ENCODE measurements at regions not wholly inside any gene's neighbourhood (a gene's known extent, or its start where the extent isn't known, plus 50 kb on each side); places are given as distances from the start of the nearest gene placed in this dataset.

- DNase-seq, result no peak
These were observed 208.7 kb downstream of the KITLG start for GRCh38 chr12:88371416-88372183.

DNA sequence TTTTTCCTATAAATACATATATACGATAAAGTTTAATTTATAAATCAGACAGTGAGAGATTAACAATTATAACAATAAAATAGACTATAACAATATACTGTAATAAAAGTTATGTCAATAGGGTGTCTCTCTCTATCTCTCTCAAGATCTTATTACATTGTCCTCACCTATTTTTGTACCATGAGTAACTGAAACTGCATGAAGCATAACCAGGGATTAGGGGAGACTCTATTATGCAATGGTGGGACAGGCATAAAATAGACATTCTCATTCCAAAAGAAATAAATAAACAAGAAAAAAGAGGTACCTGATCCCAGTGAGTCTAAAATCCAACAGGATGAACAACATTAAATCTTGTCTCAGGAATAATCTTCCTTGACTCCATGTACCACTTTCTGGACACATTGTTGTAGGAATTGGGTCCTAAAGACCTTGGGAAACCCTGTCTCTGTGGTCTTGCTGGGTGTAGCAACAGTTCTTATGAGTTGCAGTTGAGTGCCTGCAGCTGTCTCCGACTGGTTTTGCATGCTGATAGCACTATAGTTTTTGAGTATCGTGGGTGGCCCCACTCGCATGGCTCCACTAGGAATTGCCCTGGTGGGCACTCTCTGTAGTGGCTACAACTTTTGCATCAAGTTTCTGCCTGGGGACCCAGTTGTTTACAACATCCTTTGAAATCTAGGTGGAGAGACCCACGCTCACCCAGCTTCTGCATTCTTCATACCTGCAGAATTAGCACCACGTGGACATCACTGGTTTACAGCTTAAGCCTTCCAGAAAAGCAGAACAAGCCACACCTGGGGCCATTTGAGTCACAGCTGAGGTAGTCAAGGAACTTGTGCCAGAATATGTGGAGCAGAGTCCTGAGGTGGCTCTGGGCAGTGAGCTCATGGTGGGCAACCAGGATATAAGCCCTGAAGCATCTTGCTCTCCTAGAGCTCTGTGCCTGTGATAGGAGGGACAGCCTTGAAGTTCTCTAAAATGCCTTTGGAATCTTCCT is 204.7 kb downstream of the KITLG start:
- DNase-seq, result no peak

DNA sequence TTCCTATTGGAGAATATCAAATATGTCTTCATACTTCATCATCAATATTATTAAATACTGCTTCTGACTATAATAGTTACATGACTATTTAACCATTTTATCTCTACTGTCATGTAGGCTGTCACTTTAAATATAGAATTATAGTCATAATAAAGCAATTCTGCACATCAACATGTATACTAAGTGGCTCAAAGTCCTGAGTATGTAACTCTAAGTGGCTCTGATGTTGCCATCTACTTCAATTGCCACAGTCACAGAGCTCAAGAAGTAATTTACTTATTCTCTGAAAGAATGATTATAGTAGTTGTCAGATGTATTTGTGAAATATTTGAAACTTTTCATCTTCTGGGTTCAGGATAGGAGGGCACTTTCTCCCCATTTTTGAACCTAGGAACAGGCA is 202.3 kb downstream of the KITLG start:
- DNase-seq, result no peak

- DNase-seq, result no peak
These were observed 198.8 kb downstream of the KITLG start for GRCh38 chr12:88381466-88381865.

DNA sequence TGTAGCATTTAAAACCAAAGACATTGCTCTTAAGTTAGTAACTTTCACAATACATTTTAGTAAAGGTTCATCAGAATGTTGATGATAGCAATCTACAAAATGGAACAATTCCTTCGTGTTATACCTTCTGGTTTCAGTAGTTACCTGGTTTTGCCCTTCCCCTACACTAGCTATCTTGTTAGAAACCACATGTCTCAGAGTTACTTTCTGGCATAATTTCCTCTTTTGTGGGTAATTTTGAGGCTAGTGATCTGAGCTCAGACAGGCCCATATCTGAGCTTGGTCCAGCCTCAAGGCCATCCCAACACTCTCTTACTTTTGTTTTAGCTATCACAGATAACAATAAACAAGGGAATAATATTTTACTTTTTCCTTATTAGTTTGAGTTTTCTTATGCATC is 196.9 kb downstream of the KITLG start:
- DNase-seq, result no peak

DNA sequence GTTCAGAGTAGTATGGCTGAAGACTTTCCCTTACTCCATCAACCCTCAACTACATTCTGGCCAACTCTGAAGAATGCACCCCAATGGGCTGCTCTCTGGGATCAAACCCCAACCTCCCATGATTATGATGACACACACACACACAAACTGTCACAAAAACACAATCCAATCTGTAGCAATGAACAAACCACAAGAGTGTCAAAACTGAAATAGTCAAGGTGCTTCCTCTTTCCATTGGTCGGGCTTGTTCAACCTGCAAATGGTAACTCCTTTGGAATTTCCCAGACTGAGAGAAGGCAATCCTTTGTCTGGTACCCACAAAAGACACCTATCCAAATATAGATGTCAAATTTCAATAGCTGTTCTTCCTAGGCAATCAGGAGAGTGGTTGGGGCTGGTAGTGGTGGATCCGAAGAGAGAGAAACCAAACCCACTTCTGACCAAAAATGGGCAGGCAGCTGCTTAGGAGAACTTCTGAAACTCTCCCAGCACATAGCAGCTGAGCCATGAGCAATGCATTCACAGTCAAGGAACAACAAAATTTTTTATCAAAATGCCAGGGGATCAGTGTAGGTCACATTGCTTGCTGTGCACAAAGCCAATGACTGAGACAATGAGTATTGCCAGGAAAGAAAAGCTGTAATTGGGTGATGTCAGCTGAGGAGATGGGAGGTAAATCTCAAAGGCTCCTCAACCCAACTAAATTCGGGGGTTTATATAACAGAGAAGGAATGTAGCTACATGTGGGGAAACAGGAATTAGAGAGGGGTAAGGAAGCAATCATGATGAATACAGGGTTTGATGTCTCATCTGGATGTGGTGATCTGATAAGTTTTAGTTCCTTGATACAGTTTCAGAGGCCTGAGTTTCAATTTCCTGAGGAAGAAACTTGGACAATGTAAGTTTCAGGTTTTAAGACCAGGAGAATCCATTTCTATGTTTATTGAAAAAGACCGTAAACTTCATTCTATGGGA is 191.4 kb downstream of the KITLG start:
- no peak for DNase-seq

DNA sequence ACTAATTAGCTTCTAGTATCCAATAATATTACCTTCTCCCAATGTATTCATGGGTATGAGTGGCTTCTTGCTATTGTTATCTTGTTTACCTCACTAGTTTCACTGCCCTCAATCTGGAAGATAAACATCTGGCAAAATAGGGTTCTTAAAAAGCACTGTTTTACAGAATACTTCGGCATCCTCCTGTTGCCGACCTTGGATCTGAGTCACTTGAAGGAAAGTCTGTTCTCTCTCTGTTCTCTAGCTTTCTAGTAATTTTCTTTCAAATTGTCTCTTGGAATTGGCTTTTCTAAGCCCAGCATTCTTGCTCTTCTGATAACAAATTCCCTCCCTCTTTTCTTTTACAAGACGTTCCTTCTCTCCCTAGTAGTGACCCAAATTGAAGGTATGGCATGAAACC is 189.5 kb downstream of the KITLG start:
- DNase-seq, result no peak

GRCh38 chr12:88391556-88391955 is 188.7 kb downstream of the KITLG start:
- no peak for DNase-seq

DNA sequence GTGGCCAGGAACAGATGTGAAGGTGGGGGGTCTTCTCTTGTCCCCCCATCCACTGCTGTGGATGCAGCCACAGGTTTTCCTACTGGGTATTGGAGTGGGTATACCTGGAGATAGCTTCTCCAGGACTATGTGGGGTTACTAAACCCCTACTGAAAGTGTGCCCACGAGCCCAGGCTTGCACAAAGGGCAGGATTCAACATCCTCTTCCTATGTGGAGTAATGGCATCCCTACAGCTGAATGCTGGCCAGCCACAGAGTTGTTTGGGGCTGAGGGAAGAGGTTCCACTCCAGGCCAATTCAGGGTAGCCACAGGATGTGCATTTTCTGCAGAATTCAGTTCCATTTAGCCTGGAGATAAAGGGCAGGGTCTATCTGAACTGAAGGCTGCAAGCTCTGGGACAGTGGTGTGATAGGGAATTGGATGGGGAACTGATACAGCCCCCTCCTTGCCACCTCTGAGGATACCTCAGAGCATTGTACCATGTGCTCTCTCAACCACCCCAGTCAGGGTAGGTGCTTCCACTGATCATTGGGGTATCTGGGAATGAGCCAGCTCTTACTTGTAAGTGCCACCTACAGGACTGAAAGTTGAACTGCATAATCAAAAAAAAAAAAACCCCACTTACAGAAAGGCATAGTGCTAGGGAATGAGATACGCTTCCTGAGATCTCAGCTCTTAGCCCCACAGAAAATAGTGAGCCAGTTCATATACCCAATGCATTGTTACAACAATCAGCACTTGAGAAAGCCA is 187.1 kb downstream of the KITLG start:
- no peak for DNase-seq

- no peak for DNase-seq
These were observed 182.2 kb downstream of the KITLG start for GRCh38 chr12:88398031-88398430.

- no peak for DNase-seq
These were observed 180.5 kb downstream of the KITLG start for GRCh38 chr12:88399811-88400210.

DNA sequence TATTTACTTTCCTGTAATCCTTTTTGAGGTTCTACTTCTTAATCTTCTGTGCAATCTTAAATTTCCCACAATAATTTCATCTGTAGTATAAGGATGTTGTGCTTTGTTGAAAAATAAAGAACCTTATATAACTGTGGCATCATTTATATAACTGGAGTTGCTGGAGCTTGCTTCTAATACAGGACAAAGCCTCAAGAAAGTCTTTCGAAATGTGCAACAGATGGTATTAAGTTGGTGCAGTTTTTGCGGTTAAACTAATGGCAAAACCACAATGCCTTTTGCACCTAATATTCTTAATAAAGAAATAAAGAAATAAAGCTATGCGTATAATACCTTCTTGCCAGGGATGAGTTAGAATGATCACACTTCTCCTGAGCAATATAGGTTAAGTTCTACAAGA is 180.0 kb downstream of the KITLG start:
- DNase-seq, result no peak

- DNase-seq, result no peak
These were observed 179.1 kb downstream of the KITLG start for GRCh38 chr12:88401155-88401554.

DNA sequence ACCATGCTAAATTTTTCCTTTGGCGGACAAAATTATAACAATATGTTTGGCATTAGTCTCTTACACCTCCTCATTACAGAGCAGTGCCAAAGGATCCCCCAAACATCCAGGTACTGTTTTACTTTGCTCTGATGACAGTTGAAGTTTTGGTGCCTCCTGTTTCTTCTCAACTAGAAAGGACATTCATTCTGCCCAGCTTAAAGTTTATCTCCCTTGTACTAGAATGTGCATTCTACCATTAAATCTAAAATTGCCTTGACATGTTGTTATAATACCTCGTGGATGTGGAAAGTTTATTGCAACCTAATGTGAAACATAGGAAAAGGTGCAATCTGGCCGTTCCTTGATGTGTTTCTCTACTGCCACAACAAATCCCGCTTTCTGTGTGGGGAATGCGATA is 173.4 kb downstream of the KITLG start:
- no peak for DNase-seq

GRCh38 chr12:88408823-88409222 is 171.4 kb downstream of the KITLG start:
- DNase-seq, result no peak

DNA sequence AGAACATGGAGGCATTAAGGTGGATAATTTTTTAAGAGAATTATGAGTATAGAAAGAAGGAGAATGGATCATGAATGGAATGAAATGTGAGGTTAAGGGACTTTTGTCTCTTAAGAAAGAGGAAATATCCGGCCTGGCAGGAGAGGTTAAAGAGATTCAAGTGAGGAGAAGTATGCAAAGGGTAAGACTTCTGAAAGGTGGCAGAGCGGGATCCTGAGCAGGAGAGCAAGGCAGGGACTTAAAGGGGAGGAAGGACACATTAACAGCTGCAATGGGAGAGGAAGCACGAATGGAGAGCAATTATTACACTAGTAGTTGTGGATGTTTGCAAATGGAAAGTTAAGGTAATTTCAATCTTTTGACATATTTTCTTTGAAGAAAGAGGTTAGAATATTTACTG is 171.0 kb downstream of the KITLG start:
- DNase-seq, result no peak

GRCh38 chr12:88411689-88412088 is 168.6 kb downstream of the KITLG start:
- no peak for DNase-seq

DNA sequence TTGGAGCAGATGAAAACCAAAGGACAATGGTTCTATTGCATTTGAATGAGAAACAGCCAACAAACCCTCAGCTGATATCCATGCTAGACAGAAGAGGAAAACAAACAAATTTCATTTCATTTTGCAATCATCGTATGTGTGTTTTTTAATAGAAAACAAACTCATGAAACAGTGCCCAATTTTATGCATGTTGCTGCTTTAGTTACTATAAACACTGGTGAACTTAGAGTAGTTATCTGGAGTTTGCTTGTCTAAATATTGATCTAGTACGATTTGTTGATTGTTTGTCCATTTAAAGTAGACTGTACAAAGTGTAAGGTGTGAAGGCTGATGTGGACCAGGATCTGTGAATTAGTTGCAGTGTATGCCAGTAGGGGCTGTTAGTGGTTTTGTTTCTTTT is 166.6 kb downstream of the KITLG start:
- no peak for DNase-seq

DNA sequence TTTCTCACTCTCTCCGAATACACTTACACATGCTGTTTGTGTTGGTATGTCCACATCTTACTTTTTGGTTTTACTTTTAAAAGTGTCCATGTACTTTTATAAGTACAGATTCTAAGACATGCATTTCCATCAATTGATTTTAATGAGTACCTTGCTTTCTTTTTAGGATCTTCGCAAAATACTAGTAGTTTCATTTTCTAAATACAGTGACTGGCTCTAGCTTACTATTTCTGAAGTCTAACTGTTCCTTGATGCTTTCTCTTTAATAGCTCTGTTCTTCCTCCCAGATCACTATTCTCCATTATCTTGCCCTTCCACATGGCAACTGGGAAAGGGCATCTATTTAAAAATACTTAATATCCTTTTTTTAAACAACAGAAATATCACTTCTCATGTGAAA is 164.1 kb downstream of the KITLG start:
- DNase-seq, result no peak

DNA sequence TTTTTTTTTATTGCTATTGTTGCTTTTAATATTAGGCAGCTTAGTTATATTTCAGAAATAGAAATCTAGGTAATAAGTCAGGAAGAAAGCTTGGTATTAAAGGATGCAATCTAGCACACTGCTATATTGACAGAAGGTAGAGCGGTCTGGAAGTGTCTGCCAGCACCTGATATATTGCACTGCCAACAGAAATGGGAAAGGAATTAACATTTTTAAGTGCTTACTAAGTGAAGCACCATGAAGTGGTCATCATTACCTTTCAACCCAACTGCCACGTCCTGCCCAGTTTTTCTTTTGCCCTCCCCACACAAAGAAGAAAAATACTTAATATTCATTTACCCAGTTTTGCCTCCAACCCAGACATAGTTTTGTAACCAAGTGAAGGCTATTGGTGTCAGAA is 163.5 kb downstream of the KITLG start:
- DNase-seq, result no peak

DNA sequence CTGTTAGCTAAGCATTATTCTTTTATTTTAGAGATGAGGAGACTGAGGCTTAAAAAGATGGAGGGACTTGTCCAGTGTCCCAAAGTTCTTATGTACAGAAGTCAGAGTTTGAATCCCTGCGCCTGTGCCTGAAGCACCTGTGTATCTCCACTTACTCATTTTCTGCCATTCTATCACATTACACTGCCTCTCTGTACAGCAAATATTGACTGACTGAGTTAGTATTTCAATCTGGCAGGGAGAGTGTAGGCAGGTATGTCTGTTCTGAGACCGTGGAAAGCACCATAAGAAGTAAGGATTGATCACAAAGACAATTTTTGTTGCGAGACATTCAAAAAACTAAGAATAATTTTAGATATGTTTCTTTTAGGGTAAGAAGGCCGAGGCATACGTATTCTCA is 162.7 kb downstream of the KITLG start:
- peak; percentile 48 for DNase-seq

- DNase-seq, result no peak
These were observed 161.3 kb downstream of the KITLG start for GRCh38 chr12:88418856-88419497.

Data from DMS153 (cell line).